ENCODE measurements at regions not wholly inside any gene's neighbourhood (a gene's known extent, or its start where the extent isn't known, plus 50 kb on each side); places are given as distances from the start of the nearest gene placed in this dataset.

- H3K4me3 ChIP-seq (ENCODE audit: extremely low read depth in 1 of 4, insufficient read depth in 2 of 4, low read depth in 3 of 4, low read length in 4 of 4): no peak overlapping the region
- CTCF ChIA-PET (ENCODE audit: partially characterized antibody): interaction anchor here (0.8 to 7.9 kb wide), 2 partner anchors 15 to 75 kb away, joined by 3 to 80 read pairs; no protein-coding TSS in a partner anchor
- no peaks in the 10 kb centered on the region for H3K9me3 ChIP-seq (ENCODE audit: insufficient read depth in 2 of 2, low read depth in 1 of 2, low read length in 1 of 2)
- no peaks in the 10 kb centered on the region for H3K79me2 ChIP-seq (ENCODE audit: control insufficient read depth in 1 of 2, insufficient read depth in 2 of 2, low read length in 2 of 2)
- H3K4ac ChIP-seq (replicated peaks; ENCODE audit: insufficient read length, low read depth, low read length): no peak overlapping the region
- H4K5ac ChIP-seq (ENCODE audit: insufficient read length, low read depth, low read length): no peak overlapping the region
- H2BK20ac ChIP-seq (ENCODE audit: low read length): no peak overlapping the region
- no peak overlapping the region for H4K8ac ChIP-seq (ENCODE audit: extremely low read depth, insufficient read depth, low read length)
- H2BK5ac ChIP-seq (ENCODE audit: low read depth, low read length): no peak overlapping the region
- no peak overlapping the region for H3K18ac ChIP-seq (ENCODE audit: extremely low read depth, low read length)
- H4K91ac ChIP-seq (replicated peaks; ENCODE audit: insufficient read length, low read length): no peak overlapping the region
- no peaks in the 10 kb centered on the region; a peak in 1 of 7 replicates for H3K4me1 ChIP-seq (replicated peaks in 1 of 4; ENCODE audit: control insufficient read depth in 3 of 4, insufficient read depth in 4 of 4, low read length in 3 of 4)
- H3K27me3 ChIP-seq (replicated peaks in 1 of 4; ENCODE audit: control insufficient read depth in 3 of 4, extremely low read depth in 1 of 4, insufficient read depth in 3 of 4, low read length in 3 of 4): no peaks in the 10 kb centered on the region
- H3K9ac ChIP-seq (replicated peaks in 1 of 4; ENCODE audit: extremely low read depth in 1 of 4, low read depth in 3 of 4, low read length in 3 of 4): no peak overlapping the region
- no peak overlapping the region for H3K23ac ChIP-seq (ENCODE audit: insufficient read length)
- H4K20me1 ChIP-seq (replicated peaks in 1 of 2; ENCODE audit: control insufficient read depth in 1 of 2, insufficient read depth in 2 of 2, low read length in 2 of 2): no peaks in the 10 kb centered on the region
- no peaks in the 10 kb centered on the region for H3K23me2 ChIP-seq (ENCODE audit: low read depth, low read length)
- FAIRE-seq (no peak), DNase-seq (ENCODE audit: low read depth in 1 of 2, low spot score in 2 of 2) (no peak)
- no peak overlapping the region for H3K56ac ChIP-seq (replicated peaks; ENCODE audit: insufficient read length, low read depth, low read length)
- H2BK120ac ChIP-seq (replicated peaks; ENCODE audit: low read depth, low read length): no peak overlapping the region
- H2BK12ac ChIP-seq (ENCODE audit: low read depth, low read length): no peak overlapping the region
- no peak overlapping the region for H3K14ac ChIP-seq (ENCODE audit: insufficient read length)
- no peak overlapping the region for H2AFZ ChIP-seq (ENCODE audit: low read length)
- H2BK15ac ChIP-seq (ENCODE audit: low read length): no peak overlapping the region
- no peaks in the 10 kb centered on the region for H3K79me1 ChIP-seq (ENCODE audit: low read depth, low read length)
- H2AK5ac ChIP-seq (ENCODE audit: low read depth, low read length): no peak overlapping the region
- POLR2A ChIA-PET (ENCODE audit: partially characterized antibody): no interaction called here
- no peak overlapping the region for H3K4me2 ChIP-seq (ENCODE audit: insufficient read depth in 1 of 2, low read depth in 2 of 2, low read length in 2 of 2)
- no peak overlapping the region for H3K27ac ChIP-seq (ENCODE audit: low read depth, low read length)
- no peaks in the 10 kb centered on the region for H3K36me3 ChIP-seq (ENCODE audit: control insufficient read depth in 2 of 4, insufficient read depth in 4 of 4, low read length in 3 of 4)
- TF ChIP-seq POLR2AphosphoS5 (IDR thresholded peaks at IDR 0.05; ENCODE audit: low read depth, low read length) (no peak), CBX5 (IDR thresholded peaks at IDR 0.05; ENCODE audit: low read depth, low read length) (no peak), PHF8 (conservative IDR thresholded peaks at IDR 0.05; ENCODE audit: low read depth, low read length) (no peak), HDAC2 (IDR thresholded peaks at IDR 0.05; ENCODE audit: borderline replicate concordance in 1 of 2, low read depth in 2 of 2, low read length in 2 of 2) (no peak), POU5F1 (IDR thresholded peaks at IDR 0.05; ENCODE audit: low read depth, low read length) (no peak), TAF7 (optimal IDR thresholded peaks at IDR 0.05; ENCODE audit: borderline replicate concordance, low read depth, low read length) (no peak), RXRA (IDR thresholded peaks at IDR 0.05; ENCODE audit: insufficient read depth, low read depth, low read length) (no peak), KDM1A (IDR thresholded peaks at IDR 0.05; ENCODE audit: borderline replicate concordance, low read length) (no peak), TBP (IDR thresholded peaks at IDR 0.05; ENCODE audit: low read depth, low read length) (no peak), USF2 (IDR thresholded peaks at IDR 0.05; ENCODE audit: low read length) (no peak), KDM4A (IDR thresholded peaks at IDR 0.05; ENCODE audit: low read depth, low read length, severe bottlenecking) (no peak), SP1 (IDR thresholded peaks at IDR 0.05; ENCODE audit: low read depth, low read length) (no peak), BRCA1 (IDR thresholded peaks at IDR 0.05; ENCODE audit: low read depth, low read length) (no peak), TCF12 (IDR thresholded peaks at IDR 0.05; ENCODE audit: low read depth, low read length) (no peak), SIRT6 (IDR thresholded peaks at IDR 0.05; ENCODE audit: low read length) (no peak)
These were observed 420.5 kb downstream of the ZSWIM6 start for GRCh38 chr5:61752588-61752987.
